Psoas muscle (tissue), 7 donors: ENCODE measurements at regions not wholly inside any gene's neighbourhood (a gene's known extent, or its start where the extent isn't known, plus 50 kb on each side); places are given as distances from the start of the nearest gene placed in this dataset.

Experiments used
- ATAC-seq, 4 donors: fragments of 200-7000 bp; cut with Tn5 transposase; one replicate each; pipeline ENCODE4 v1.9.1; 2020; ENCODE audit warnings: moderate library complexity in 3 of 4, mild to moderate bottlenecking in 2 of 4
- DNase-seq, 2 donors: peaks; one replicate each; pipeline ENCODE4 v3.0.0-alpha.2; 2020
- H3K27ac ChIP-seq: fragments of 200-600 bp; one replicate; pipeline ENCODE4 v1.8.0; 2022
- H3K27me3 ChIP-seq, 3 donors: fragments of 200-600 bp in 1 of 3; one replicate each; pipeline versions ENCODE4 v1.6.1 to v1.8.0; 2013 to 2022; ENCODE audit warnings: low read length in 2 of 3, mild to moderate bottlenecking in 2 of 3, moderate library complexity in 1 of 3; ENCODE audit not compliant: insufficient read depth in 3 of 3
- H3K36me3 ChIP-seq, 2 donors: fragments of 200-600 bp in 1 of 2; one replicate each; pipeline versions ENCODE4 v1.6.1 to v1.8.0; 2013 to 2022; ENCODE audit warnings: low read depth in 1 of 2, mild to moderate bottlenecking in 1 of 2, moderate library complexity in 1 of 2; ENCODE audit not compliant: insufficient read depth in 1 of 2
- H3K4me1 ChIP-seq: fragments of 200-600 bp; one replicate; pipeline ENCODE4 v1.8.0; 2022
- H3K4me3 ChIP-seq: fragments of 200-600 bp; one replicate; pipeline ENCODE4 v1.8.0; 2022; ENCODE audit warnings: mild to moderate bottlenecking
- H3K9me3 ChIP-seq: fragments of 200-600 bp; one replicate; pipeline ENCODE4 v1.8.0; 2022
- WGBS, 3 donors: extraction: QIAGEN DNeasy Blood & Tissue Kit; methylation state at CpG; one replicate each; pipeline versions ENCODE4 v1.1.6 to v1.1.7; 2013; 5-methylcytosine and 5-hydroxymethylcytosine counted together
- intact Hi-C, 2 donors: fragments of 100-400 bp; cut with DNase I; formaldehyde crosslinking; loops; one replicate each; pipeline versions ENCODE4 v1.11.0 to v1.14.2; 2022
- TF ChIP-seq, protein P1 (sequence below): fragments of 200-600 bp; IDR thresholded peaks from one replicate; pipeline ENCODE4 v1.8.0; 2022; ENCODE audit warnings: antibody characterized with exemption
- donor health status: healthy with polysubstance abuse.
- donor health status: DM: no; HTN: no; CAD: no; lungs with moderate emphysema.
- donor health status: Bipolar disorder and iron deficiency.
- donor health status: healthy.
- donor health status: DM: yes; HTN: yes; CAD: no.
- donor health status: DM: no; HTN: no; CAD: no.
- donor health status: DM: yes; HTN: yes; CAD: no.

DNA sequence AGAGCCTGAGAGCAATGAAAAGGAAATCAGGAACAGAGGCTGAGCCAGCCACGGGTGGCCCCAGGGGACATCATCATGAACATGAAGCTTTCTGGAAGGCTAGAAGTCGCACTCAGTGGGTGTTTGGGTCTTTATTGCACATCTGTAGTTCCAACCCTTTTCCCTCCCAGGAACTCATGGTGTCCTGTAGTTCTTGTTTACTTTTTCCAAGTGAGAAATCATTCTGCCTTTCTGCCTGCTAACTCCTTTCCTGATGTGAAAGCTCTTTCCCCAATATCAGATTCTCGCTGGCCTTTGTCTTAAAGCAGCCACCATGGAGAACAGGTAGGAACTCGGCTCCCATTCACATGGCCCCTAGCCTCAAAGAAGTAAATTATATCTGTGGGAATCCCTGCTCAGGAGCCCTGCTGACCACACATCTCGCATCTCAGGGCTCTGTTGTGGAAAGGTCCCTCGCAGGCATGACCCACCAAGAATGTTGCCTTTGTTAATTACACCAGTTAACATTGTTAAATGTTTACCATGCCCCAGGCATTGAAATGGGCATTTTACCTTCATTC lies 542.7 kb downstream of the TNS3 start:
- intact Hi-C loops, result no loop called here
- peaks cover 21% of the 10 kb centered on the region for H3K4me1 ChIP-seq
- no peaks in the 10 kb centered on the region for H3K36me3 ChIP-seq
- WGBS, 3 donors, result 66 to 67% (median 66%) methylated on average over 6 of the region's 6 CpGs
- no peak overlapping the region for H3K4me3 ChIP-seq
- DNase-seq, result no peak
- TF ChIP-seq, protein P1, sequence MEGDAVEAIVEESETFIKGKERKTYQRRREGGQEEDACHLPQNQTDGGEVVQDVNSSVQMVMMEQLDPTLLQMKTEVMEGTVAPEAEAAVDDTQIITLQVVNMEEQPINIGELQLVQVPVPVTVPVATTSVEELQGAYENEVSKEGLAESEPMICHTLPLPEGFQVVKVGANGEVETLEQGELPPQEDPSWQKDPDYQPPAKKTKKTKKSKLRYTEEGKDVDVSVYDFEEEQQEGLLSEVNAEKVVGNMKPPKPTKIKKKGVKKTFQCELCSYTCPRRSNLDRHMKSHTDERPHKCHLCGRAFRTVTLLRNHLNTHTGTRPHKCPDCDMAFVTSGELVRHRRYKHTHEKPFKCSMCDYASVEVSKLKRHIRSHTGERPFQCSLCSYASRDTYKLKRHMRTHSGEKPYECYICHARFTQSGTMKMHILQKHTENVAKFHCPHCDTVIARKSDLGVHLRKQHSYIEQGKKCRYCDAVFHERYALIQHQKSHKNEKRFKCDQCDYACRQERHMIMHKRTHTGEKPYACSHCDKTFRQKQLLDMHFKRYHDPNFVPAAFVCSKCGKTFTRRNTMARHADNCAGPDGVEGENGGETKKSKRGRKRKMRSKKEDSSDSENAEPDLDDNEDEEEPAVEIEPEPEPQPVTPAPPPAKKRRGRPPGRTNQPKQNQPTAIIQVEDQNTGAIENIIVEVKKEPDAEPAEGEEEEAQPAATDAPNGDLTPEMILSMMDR, result no peak
- no peaks in the 10 kb centered on the region for H3K9me3 ChIP-seq
- H3K27me3 ChIP-seq, result no peaks in the 10 kb centered on the region
- H3K27ac ChIP-seq, result peak overlapping the region; percentile 39
- ATAC-seq, result no peak

DNA sequence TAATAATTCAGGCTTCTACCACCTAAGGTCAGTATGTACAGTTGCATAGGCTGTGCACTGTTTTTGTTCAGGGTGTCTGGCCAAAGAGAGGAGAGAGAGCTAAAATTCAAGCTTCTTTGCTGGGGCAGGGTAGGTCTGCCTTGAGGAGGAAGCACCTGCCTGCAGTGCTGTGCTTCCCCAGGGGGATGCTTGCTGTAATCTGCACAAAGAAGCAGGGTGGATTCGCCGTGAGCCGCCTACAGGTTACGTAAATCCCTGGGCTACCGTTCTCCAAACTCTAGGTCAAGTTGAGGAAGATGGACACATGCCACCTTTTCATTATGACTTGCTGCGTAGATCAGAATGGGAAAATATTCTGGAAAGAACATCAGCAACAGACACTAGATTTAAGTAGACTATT lies 543.3 kb downstream of the TNS3 start:
- no peaks in the 10 kb centered on the region for H3K27me3 ChIP-seq
- no peaks in the 10 kb centered on the region for H3K9me3 ChIP-seq
- DNase-seq, result no peak
- 55 to 87% (median 80%) methylated on average over 6 of the region's 6 CpGs for whole genome bisulfite sequencing, 3 donors
- no peak for ATAC-seq
- H3K27ac ChIP-seq, result peak overlapping the region; percentile 39
- H3K4me3 ChIP-seq, result no peak overlapping the region
- TF ChIP-seq, protein P1, result no peak
- intact Hi-C loops, result no loop called here
- H3K4me1 ChIP-seq, result peaks cover 21% of the 10 kb centered on the region
- no peaks in the 10 kb centered on the region for H3K36me3 ChIP-seq

DNA sequence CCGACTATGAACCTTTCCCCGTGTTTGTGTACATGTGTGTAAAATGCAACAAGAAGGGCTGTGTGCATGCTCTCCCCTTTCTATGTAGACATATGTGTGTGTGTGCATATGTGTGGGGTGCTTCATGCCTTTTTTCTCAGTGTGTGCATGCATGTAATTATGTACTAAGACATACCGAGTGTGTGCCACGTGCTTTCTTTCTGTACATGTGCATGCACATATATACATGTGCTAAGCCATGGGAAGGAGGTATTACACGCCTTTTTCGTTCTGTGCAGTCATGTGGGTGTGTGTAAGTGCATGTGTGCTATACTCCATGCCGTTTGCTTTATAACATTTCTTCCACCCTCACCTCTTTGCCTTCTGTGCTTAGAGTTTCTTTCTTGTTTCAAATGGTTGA lies 544.3 kb downstream of the TNS3 start:
- peaks cover 21% of the 10 kb centered on the region for H3K4me1 ChIP-seq
- TF ChIP-seq, protein P1, result no peak
- H3K9me3 ChIP-seq, result no peaks in the 10 kb centered on the region
- H3K27me3 ChIP-seq, result no peaks in the 10 kb centered on the region
- 91 to 94% (median 91%) methylated on average over 7 of the region's 7 CpGs for WGBS, 3 donors
- intact Hi-C loops, result no loop called here
- H3K36me3 ChIP-seq, result no peaks in the 10 kb centered on the region
- DNase-seq, result no peak
- no peak overlapping the region for H3K27ac ChIP-seq
- no peak overlapping the region for H3K4me3 ChIP-seq
- ATAC-seq, result no peak

DNA sequence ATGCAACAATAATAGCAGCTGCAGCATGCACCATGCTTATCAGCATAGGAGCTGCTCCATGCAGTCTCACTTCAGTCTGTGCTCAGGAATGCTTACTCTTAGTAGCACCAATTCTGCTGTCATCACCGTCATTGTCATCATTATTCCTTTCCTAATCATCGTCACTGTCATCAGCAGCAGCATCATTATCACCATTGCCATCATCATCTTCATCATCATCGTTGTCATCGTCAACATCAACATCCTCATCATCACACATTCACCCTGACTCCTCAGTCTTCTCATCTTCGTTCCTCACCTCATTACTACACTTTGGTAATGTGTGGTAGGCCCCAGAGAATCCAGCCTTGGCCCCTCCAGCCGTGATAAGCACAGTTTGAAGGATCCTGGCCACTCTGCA lies 545.0 kb downstream of the TNS3 start:
- H3K36me3 ChIP-seq, result no peaks in the 10 kb centered on the region
- peaks cover 21% of the 10 kb centered on the region for H3K4me1 ChIP-seq
- ATAC-seq (no peak), DNase-seq (no peak)
- no peak overlapping the region for H3K27ac ChIP-seq
- H3K4me3 ChIP-seq, result no peak overlapping the region
- TF ChIP-seq, protein P1, result no peak
- WGBS, 3 donors, result 94 to 95% (median 94%) methylated on average over 6 of the region's 6 CpGs
- no peaks in the 10 kb centered on the region for H3K27me3 ChIP-seq
- no peaks in the 10 kb centered on the region for H3K9me3 ChIP-seq
- intact Hi-C loops, result no loop called here

DNA sequence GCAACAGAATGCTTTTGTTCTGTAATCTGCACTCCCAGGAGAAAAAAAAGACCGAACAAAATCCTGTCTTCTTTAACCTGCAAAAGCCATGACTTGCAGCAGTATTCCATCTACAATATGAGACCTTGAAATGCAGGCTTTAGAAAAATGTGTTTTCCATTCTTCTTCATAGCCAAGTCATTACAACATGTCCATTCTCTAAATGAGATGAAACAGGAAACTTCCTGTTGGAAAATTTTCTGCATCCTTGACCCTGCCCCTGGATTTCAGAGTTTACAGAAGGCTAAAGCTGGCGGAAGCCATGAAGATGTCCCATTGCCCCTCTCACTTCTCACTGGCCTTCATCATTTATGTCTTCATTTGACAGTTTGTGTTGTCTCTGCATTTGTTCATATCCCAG lies 546.4 kb downstream of the TNS3 start:
- 59 to 73% (median 73%) methylated on average over 2 of the region's 2 CpGs for WGBS, 3 donors
- Histone ChIP-seq H3K4me3 (no peak overlapping the region), H3K27me3 (no peaks in the 10 kb centered on the region), H3K9me3 (no peaks in the 10 kb centered on the region), H3K36me3 (no peaks in the 10 kb centered on the region), H3K27ac (no peak overlapping the region), H3K4me1 (peaks cover 12% of the 10 kb centered on the region)
- intact Hi-C loops, result no loop called here
- DNase-seq (no peak), ATAC-seq (no peak)
- TF ChIP-seq, protein P1, result no peak
